ENCODE measurements at regions not wholly inside any gene's neighbourhood (a gene's known extent, or its start where the extent isn't known, plus 50 kb on each side); places are given as distances from the start of the nearest gene placed in this dataset.

DNA sequence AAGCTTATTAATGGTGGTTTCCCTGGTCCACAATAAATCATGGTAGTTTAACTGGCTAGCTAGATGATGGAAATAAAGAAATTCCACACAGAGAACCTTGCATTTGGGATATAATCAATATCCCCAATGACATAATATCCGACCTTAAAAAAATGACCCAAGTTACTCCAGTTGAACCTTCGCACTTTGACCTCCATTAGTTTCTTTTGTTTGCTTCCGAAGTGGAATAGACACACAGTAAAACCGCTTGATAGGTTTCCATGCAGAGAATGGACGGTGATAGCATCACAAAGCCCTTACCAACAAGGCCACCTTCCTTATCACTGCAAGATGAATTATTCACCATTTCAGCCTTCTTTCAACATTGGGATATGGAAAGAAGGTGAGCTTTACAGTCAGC lies 1966.1 kb upstream of the CELF4 start:
- DNase-seq, result no peak

DNA sequence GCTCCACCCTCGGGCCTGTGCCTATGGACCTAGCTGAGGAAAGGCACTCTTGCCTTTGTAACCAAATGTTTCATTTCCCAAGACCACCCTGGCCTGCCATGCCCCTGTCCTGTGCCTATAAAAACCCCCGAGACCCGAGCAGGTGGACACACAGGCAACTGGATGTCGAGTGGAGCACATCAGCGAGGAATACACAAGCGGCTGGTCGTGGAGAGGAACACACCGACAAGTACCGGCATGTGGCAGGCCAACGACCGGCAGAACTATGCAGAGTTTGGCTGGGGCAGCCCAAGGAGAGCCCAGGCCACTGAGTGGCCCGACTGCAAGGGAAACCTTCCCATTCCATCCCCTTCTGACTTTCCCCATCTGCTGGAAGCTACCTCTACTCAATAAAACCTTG lies 1963.8 kb upstream of the CELF4 start:
- DNase-seq, result no peak

DNA sequence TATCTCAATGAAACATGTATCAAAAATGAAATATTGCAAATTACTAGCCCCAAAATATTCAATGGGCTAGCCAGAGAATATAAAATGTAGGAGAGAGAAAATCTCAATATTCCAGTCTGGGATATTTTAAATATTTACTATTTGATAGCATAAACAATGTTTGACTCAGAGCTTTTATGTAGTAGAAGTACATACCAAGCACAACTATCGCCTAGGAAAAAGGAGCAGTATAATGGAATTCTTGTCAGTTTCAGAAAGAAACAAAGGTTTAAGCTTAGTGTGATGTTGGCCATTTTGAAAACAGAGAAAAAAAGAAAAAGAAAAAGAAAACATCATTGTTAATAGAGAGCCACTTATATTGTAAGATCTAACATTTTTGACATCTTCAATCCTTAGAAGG lies 1961.9 kb upstream of the CELF4 start:
- DNase-seq, result no peak

DNA sequence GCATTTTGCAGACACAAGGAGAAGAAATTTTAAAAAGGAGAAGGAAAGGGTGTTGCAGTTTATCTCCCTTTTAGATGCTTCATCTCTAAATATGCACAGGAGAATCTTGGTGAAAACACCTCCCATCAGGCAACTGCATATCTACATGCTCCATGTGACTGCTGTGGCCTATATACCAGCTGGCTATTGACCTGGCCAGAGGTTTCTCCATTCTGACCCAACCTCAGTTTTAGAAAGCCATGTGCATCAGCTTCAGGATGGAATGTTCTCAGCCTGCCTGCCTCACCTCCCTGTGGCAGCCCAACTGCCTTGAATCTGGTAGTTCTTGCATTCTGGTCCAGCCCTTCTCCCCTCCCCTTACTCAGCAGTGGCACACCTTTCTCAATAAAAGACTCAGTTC lies 1958.8 kb upstream of the CELF4 start:
- DNase-seq, result no peak

DNA sequence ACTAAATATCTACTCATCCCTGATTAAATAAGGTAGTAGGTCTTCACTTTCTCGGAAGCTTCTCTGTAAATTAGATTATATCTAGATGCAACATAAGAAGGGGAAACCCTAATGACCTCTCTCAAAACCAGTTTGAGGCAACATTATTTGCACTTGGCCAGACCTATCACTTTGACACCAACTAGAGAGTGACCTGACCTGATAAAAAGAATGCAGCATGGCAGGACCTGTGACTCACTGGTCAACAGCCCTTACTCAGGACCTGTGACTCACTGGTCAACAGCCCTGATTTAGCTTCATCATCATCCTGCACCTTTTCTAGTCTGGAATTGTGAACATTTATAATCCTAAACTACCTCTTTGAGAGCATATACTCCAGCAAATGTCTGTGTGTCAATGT lies 1957.7 kb upstream of the CELF4 start:
- DNase-seq, result no peak

DNA sequence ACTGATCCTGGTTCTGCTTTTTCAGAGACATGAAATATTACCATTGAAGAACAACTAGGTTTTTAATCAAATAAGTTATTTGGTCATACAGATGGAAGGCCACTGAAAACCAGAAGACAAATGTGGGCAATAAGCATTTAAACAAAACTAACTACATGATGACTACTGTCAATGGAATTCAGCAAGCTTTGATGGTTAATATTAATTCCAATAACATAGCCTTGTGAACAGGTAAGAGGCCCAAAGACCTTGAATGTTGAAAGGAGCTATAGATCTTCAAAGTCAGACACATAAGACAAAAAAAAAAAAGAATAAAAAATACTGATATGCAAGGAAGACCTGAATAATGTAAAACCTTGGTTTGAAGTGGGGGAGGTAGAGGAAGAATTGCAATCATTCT lies 1955.6 kb upstream of the CELF4 start:
- DNase-seq, result no peak

DNA sequence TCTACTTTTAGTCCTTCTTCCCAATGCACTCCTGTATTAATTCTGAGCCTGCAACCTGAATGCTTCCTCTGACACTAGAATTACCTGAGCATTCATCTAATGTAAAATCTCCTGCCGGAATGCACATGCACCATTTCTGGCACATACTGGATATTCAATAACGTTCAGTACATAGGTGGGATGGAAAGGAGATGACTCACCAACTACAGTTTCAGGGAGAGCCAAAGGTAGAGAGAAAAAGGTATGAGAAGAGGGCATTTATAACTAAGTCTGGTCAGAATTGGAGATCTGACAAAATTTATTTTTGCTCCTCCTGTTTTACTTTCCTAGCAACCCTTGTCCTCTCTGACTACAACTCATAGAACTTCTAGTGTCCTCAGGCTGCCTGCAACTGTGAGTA lies 1954.1 kb upstream of the CELF4 start:
- DNase-seq, result no peak

DNA sequence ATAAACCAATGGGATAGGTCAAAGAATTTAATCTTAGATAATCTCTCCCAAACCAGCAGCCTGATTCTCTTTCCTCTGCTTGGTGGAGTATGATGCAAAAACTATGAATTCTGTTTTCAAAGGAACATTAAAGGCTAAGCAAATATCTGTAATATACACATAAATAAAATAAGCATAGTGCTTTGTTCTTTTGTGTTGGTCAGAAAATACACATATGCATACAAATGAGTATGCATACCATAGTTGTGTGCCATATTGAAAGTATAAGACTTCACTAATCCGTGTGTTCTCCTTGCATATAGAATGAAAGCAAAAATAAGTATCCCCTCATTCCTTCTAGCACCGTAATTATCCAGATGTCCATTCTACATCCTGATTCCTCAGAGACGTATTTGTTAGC lies 1949.7 kb upstream of the CELF4 start:
- no peak for DNase-seq

DNA sequence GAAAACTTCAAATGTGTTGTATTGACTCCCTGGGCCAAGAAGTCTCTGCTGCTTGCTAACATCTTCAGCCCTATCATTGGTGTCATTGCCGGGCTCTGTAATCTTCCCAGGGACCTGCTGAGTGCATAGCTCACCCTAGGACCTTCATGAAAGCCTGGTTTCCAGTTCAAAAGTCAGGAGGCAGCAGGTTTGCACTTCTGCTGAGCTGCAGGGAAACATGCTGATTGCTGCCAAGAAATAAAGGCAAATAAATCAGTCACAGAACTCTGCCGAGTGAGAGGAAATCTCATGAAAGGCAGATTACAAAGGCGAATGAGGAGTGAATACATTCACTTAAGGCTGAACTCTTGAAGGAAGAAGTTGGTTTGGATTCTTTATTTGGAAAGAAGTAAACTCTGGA lies 1947.6 kb upstream of the CELF4 start:
- DNase-seq, result no peak

DNA sequence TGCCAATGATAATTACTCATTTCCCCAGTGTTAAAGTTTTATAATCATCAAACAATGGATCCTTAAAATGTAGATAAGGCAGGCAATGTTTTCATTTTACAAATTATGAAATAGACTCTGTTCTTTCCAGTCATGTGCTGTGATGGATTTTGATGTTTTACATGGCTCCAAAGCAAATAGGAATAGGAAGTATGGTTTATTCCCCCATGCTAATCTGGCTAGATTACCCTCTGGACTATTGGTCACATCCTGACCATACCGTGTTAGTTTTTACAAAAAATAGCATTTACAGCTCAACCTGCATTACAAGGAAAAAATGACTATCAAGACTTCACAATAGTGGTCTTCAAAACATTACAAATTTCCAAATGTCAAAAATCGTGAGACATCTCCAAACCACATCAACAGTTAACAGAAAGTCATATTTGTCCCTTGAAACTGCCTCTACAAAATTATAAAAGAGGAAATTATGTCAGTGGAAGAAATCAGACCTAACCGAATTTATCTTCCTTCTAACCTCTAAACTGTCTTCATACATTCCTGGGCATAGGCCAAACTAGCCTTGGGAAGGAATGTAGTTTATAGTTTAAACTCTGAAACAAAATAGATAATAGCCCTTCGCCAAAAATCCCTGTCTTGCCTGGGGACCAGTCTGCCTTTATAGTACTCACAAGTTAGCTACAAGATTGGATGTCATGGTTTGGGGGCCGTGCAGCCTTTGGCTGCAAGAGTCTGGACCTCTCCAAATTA lies 1941.2 kb upstream of the CELF4 start:
- DNase-seq, result no peak

DNA sequence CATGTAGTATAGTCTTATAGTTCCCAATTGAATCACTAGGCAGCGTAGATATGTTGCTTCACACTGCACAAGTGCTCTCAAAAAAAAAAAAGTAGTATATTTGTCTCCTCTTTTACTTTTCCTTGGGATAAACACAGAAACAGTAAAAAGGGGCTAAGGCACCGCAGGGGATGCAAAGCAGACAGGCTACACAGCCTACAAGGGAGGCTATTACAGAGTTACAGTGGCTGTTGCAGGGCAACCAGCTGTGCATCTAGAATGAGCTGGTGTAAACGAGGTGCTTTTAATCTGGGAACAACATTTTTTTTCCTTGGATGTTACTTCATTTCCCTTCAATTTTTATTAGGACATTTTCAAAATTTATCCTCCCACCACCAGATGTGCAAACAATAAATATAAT lies 1934.7 kb upstream of the CELF4 start:
- no peak for DNase-seq

DNA sequence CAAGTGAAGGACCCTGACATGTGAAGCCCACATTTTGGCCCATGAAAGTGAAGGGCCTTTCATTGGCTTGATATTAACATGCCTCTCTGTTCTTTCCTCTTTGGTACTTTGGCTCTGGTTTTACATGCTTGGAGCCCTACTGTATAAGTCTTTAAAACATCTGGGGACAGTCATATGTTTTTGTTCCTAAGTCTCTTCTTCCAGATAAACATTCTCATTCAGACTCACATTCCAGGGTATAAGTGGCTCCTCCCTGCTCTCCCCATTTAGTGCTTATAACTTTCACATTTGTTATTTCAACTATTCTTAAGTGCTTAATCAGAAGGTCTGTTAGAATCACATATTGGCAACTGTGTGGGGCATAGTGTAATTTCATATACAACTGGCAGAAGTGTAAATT lies 1932.2 kb upstream of the CELF4 start:
- no peak for DNase-seq

DNA sequence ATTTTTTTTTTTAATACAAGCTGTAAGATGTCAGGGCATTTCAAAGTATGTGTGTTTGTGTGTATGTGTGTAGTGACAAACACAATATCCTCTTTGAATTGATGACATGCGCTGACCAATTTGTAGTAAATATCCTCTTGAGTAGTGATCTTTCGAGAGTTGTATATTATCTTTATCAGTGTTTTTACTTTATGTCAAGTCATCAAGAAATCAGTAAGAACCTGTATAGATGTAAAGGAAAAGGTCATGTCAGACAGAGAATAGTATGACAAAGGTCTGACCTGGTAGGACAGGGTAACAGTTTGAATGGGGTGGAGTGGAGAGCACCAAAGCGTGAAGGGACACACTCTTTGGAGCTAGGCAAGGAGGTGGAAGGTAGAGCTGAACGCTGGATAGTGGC lies 1931.4 kb upstream of the CELF4 start:
- DNase-seq, result no peak

DNA sequence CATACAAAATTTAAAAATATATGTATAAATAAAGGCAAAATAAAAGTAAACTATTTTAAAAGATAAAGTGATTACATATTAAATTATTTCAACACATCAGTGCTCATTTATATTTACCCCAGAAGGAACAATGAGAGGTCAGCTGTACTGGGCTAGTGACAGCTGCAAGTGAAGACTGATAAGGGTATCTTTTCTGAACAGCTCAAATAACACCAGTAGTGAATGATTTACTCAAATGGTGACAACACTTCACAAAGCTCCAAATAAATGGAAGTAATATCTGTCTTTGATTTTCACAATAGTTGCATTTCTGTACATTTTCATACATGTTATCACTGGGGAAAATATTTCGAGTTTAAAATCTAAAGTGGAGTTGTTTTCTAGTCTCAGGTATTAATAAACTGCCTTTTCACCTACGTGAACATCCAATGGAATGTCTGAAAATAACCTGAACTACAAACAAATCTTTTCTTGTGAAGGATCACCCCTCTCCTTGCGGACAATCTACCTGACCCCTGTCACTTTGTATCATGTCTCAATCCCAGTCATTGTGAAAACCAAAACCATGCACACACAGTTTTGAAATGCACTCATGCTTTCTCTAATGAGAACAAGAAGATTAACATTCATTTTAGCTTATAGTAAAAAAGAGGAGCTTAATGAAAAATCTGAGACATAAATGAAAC lies 1928.8 kb upstream of the CELF4 start:
- DNase-seq, result no peak

DNA sequence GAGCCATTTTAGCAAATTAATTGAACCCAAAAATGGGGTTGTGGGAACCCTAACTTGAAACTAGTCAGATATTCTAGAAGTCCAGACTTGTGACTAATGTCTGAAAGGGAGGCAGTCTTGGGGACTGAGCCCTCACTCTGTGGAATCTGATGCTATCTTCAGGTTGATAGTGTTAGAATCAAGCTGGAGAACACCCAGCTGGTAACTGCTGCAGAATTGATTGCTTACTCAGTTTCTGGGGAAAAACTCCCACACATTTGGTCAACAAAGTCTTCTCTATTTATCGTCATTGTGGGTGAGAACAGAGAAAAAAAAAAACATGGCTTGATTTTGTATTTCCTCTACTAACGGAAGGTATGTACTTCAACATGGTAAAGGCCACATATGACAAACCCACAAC lies 1925.8 kb upstream of the CELF4 start:
- DNase-seq, result no peak

DNA sequence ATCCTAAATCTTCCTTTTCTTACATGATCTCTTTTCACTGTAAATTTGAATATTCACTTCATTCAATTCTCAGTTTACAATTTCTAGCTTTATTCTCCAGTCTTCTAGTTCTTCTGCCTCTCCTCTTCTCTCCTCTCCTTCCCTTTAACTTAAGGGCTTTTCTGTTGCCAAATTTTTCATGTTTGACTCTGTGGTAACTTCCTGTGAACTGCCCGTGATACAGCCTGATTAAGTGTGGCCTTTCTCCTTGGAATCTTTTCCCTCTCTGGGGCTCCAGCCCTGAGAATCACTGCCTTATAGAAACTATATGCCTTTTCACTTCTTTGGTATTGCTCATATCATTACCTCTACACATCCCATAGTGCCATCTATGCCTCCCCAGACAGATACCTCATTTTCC lies 1923.8 kb upstream of the CELF4 start:
- no peak for DNase-seq

DNA sequence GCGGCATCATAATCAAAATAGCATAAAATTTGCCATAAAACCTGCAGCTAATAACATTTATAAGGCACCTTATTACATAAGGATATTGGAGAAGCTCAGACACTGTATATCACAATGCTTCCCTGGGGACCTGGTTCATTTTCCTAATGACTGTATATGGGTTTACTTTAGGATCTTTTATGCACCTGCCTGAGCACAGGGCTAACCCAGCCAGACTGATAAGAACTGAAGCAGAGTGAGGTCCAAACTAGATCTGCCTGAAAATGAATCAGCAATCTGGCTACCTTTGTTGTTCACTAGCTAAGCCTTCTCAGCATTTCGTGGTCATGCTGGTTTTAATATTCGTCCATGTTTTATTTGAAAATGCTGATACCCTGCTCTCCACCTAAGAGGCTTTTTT lies 1922.3 kb upstream of the CELF4 start:
- no peak for DNase-seq

DNA sequence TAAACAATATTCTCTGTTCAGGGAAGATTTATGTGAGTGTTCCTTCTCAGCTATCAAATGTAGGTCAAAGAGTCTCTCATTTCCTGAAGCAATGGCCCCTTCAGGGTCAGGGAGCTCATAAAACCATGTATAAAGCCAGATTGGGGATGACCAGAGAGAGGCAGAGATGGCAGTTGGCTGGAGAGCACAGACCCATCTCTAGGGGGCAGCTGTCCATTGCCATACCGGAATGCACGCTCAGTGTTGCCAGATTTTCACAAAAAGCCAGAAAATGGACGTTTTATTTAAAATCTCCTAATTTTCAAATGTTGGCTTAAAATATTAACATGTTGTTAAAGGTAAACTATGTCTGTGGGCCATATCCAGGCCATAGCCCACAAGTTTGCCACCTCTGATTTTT lies 1920.7 kb upstream of the CELF4 start:
- DNase-seq, result no peak

DNA sequence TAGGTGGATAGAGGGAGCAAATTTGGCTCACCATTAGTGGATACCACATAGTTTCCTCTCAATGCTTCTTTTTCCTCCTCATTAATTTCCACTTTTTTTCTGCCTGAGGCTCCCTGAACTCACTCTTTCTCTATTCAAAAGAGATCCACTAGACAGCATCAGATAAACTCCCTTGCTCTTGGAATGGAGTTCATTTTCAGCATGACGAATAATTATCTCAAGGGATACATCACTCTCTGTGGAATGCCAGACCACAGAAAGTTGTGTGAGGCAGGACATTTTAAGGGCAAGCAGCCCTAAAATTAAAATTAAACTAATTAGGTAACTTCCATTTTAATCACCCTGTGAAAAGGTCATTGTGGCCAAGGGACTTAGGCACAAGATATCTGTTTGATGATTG lies 1920.1 kb upstream of the CELF4 start:
- DNase-seq, result no peak

DNA sequence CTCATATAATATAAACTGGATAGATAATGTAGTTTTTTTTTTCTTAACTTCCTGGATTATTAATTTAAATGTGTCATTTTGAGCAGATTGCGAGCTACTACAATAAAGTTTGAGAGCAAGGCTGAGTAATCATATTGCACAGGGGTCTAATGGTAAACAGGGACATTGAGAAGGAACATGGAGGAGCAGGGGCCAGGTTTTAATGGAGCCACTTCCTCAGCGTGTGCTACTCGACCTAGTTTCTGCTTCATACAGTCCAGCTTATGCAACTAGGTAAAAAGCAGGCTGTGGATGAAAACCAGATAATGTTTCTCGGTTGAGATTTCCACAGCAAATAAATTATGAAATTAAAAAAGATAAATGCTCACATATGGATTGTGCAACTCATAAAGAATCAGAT lies 1915.7 kb upstream of the CELF4 start:
- DNase-seq, result no peak

DNA sequence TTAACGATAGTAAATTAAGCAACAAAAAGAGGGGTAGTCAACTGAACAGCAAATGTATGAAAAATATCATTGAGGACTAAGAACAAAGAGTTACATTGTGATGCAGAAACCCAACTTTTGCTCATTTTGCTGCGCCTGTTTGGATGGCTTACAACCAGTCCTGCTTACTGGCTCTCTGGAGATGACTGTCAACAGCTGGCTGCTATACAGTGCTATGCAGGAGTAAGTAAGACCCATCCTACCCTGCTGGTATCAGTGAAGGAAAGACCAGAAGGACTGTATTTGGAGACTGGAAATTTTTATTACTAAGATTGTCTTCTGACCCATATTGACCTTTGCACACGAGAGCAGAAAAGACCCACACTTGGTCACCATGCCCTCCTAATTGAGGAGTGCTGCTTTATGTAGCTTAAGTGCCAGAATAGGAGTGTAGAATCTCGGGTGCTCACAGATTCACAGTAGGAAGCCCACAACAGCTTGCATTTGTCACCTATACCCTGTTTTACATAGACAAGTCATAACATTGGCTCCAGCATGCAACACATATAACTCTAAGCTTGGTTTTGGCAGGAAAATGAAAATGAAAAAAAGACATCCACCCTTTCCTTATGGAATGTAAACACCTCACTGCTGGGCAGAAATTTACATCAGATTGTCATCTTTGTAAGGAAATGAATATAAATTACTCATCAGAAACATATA lies 1915.0 kb upstream of the CELF4 start:
- DNase-seq, result no peak

DNA sequence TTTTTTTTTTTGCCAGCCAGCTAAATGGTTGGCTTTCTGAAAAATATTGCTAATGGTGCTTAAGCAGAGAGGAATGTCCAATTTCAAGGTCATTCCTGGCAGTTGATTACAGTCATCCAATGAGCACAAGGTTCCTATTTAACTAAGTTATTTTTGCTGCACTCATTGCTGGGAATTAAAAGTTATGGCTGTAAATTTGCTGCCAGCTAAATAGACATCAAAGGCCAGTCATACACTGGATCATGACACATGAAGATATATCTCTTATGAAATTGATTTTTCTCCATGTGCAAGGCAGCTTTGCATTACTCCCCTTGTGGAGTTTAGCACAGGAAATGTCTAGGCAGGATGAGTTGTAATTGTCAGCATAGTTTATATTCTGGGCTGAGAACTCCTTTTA lies 1898.4 kb upstream of the CELF4 start:
- no peak for DNase-seq

DNA sequence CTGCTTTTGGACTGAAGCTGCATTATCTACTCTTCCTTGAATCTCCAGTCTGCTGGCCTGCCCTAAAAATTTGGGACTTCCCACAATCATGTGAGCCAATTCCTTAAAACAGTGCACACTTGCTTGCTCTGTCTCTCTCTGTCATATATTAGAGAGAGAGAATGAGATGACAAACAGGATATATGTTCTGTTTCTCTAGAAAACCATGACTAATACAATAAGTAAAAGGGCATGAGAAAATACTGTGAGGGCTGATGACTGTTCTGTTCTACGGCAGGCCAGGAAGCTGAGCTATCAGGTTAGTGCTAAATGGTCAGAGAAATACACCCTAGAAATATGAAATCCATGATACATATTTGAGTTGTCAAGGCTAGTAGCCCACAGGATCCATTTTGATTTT lies 1896.8 kb upstream of the CELF4 start:
- DNase-seq, result no peak

DNA sequence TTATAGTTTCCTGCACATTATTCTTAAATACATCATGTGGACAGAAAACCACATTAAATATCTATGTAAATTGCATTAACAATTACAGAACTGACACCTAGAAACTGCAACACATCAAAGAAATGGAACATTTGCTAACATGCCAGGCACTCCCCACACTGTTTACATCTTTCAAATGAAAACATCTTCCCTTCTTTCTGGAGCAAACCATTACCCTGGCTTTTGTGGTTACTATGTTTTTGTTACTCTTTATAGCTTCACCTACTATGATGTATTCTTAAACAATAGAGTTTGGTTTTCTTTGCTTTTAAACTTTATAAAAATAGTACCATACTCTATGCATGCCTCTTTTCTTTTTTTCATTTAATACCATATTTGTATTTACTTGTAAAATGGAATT lies 1894.5 kb upstream of the CELF4 start:
- DNase-seq, result no peak
